ENCODE measurements at regions not wholly inside any gene's neighbourhood (a gene's known extent, or its start where the extent isn't known, plus 50 kb on each side); places are given as distances from the start of the nearest gene placed in this dataset.

- TF ChIP-seq CTCF (IDR thresholded peaks at IDR 0.05) = no peak
- TF ChIP-seq POLR2A (IDR thresholded peaks at IDR 0.05) = no peak
Observed at GRCh38 chr2:45259547-45260160, 250.4 kb upstream of the SIX2 start.

All from breast epithelium (tissue), 3 donors.